WTC11 (cell line): ENCODE measurements at regions not wholly inside any gene's neighbourhood (a gene's known extent, or its start where the extent isn't known, plus 50 kb on each side); places are given as distances from the start of the nearest gene placed in this dataset.

ENCODE experiments used
- ATAC-seq: fragments of 200-7000 bp; cut with Tn5 transposase; 2 replicates; pipeline ENCODE4 v1.10.0; 2021; ENCODE audit warnings: mild to moderate bottlenecking, moderate library complexity
- CTCF ChIA-PET: fragments of 300-600 bp; sonication (Branson Sonifier 250); formaldehyde crosslinking; loops from one replicate; lab custom pipeline; 2021; ENCODE audit warnings: antibody characterized with exemption; lab: Charles Lee
- POLR2A ChIA-PET: fragments of 350-600 bp; sonication (Branson Sonifier 250); formaldehyde crosslinking; loops from one replicate; lab custom pipeline; 2021; ENCODE audit warnings: antibody characterized with exemption; lab: Charles Lee
- DNase-seq: peaks from one replicate; pipeline ENCODE4 v3.0.0; 2021; ENCODE audit warnings: low spot score
- H3K27ac Mint-ChIP-seq: 2 replicates; pipeline ENCODE4 v1.8.0; 2021; ENCODE audit warnings: mixed read lengths
- H3K27me3 Mint-ChIP-seq: 2 replicates; pipeline ENCODE4 v1.8.0; 2021; ENCODE audit warnings: low read depth, mild to moderate bottlenecking, moderate library complexity, mixed read lengths
- H3K36me3 Mint-ChIP-seq: 2 replicates; pipeline ENCODE4 v1.8.0; 2021; ENCODE audit warnings: mixed read lengths
- H3K4me1 Mint-ChIP-seq: 2 replicates; pipeline ENCODE4 v1.8.0; 2022; ENCODE audit warnings: mixed read lengths
- H3K4me3 Mint-ChIP-seq: 2 replicates; pipeline ENCODE4 v1.8.0; 2021; ENCODE audit warnings: mild to moderate bottlenecking, moderate library complexity, mixed read lengths
- H3K9me3 Mint-ChIP-seq: 2 replicates; pipeline ENCODE4 v1.8.0; 2021; ENCODE audit warnings: mixed read lengths
- ARID4B ChIP-seq: sonication (generic); formaldehyde crosslinking; IDR thresholded peaks from 2 replicates; pipeline ENCODE4 v1.8.0; 2023; ENCODE audit warnings: missing genetic modification reagents, mild to moderate bottlenecking, borderline replicate concordance
- ATF1 ChIP-seq: sonication (generic); formaldehyde crosslinking; IDR thresholded peaks from 2 replicates; pipeline ENCODE4 v1.8.1; 2023; ENCODE audit warnings: mild to moderate bottlenecking, moderate library complexity, missing genetic modification reagents
- ATF6 ChIP-seq: sonication (generic); formaldehyde crosslinking; IDR thresholded peaks from 2 replicates; pipeline ENCODE4 v1.8.1; 2023; ENCODE audit warnings: mild to moderate bottlenecking, missing genetic modification reagents
- E2F4 ChIP-seq: sonication (generic); formaldehyde crosslinking; IDR thresholded peaks from 2 replicates; pipeline ENCODE4 v1.8.1; 2022; ENCODE audit warnings: low read depth, mild to moderate bottlenecking, moderate library complexity, missing genetic modification reagents, borderline replicate concordance
- FOXJ3 ChIP-seq: sonication (generic); formaldehyde crosslinking; IDR thresholded peaks from 2 replicates; pipeline ENCODE4 v1.9.0; 2021; ENCODE audit warnings: missing genetic modification reagents, mild to moderate bottlenecking, borderline replicate concordance
- GABPB1 ChIP-seq: sonication (generic); formaldehyde crosslinking; IDR thresholded peaks from 2 replicates; pipeline ENCODE4 v1.8.1; 2023; ENCODE audit warnings: mild to moderate bottlenecking, missing genetic modification reagents
- JUN ChIP-seq: sonication (generic); formaldehyde crosslinking; IDR thresholded peaks from 2 replicates; pipeline ENCODE4 v1.8.0; 2023; ENCODE audit warnings: mild to moderate bottlenecking, missing genetic modification reagents
- NR1H2 ChIP-seq: sonication (generic); formaldehyde crosslinking; IDR thresholded peaks from 2 replicates; pipeline ENCODE4 v1.9.0; 2021; ENCODE audit warnings: mild to moderate bottlenecking, moderate library complexity, missing genetic modification reagents
- PRRX2 ChIP-seq: fragments of 250-450 bp; sonication (Bioruptor Pico); IDR thresholded peaks from 2 replicates; pipeline ENCODE4 v1.8.0; 2021; ENCODE audit warnings: mild to moderate bottlenecking
- TCF7 ChIP-seq: sonication (generic); formaldehyde crosslinking; IDR thresholded peaks from 2 replicates; pipeline ENCODE4 v1.8.0; 2022; ENCODE audit warnings: mild to moderate bottlenecking, low read depth, missing genetic modification reagents, moderate library complexity
- USF1 ChIP-seq: sonication (generic); formaldehyde crosslinking; IDR thresholded peaks from 2 replicates; pipeline ENCODE4 v1.8.0; 2022; ENCODE audit warnings: mild to moderate bottlenecking, missing genetic modification reagents
- ZNF121 ChIP-seq: sonication (generic); formaldehyde crosslinking; IDR thresholded peaks from 2 replicates; pipeline ENCODE4 v1.8.0; 2023; ENCODE audit warnings: missing genetic modification reagents
- ZNF138 ChIP-seq: sonication (generic); formaldehyde crosslinking; conservative IDR thresholded peaks from 2 replicates; pipeline ENCODE4 v1.8.1; 2022; ENCODE audit warnings: mild to moderate bottlenecking, moderate library complexity, missing genetic modification reagents
- ZNF219 ChIP-seq: sonication (generic); formaldehyde crosslinking; IDR thresholded peaks from 2 replicates; pipeline ENCODE4 v1.8.0; 2023; ENCODE audit warnings: missing genetic modification reagents, mild to moderate bottlenecking, borderline replicate concordance
- ZNF263 ChIP-seq: sonication (generic); formaldehyde crosslinking; IDR thresholded peaks from 2 replicates; pipeline ENCODE4 v1.8.1; 2022; ENCODE audit warnings: low read depth, mild to moderate bottlenecking, moderate library complexity, missing genetic modification reagents
- ZNF281 ChIP-seq: sonication (generic); formaldehyde crosslinking; IDR thresholded peaks from 2 replicates; pipeline ENCODE4 v1.8.0; 2023; ENCODE audit warnings: mild to moderate bottlenecking, missing genetic modification reagents
- ZNF423 ChIP-seq: fragments of 250-450 bp; sonication (Bioruptor Pico); IDR thresholded peaks from 2 replicates; pipeline ENCODE4 v2.1.2; 2022; ENCODE audit warnings: mild to moderate bottlenecking, moderate library complexity
- TF ChIP-seq, protein P1 (sequence below): sonication (generic); formaldehyde crosslinking; IDR thresholded peaks from 2 replicates; pipeline ENCODE4 v1.8.1; 2023; ENCODE audit warnings: mild to moderate bottlenecking, missing genetic modification reagents, borderline replicate concordance

GRCh38 chr5:2196416-2196815 lies 313.7 kb upstream of the IRX4 start:
- H3K4me3 Mint-ChIP-seq = no peak overlapping the region
- H3K36me3 Mint-ChIP-seq = peaks cover 20% of the 10 kb centered on the region
- no peak for TF ChIP-seq PRRX2 (CRISPR knock-in tag)
- TF ChIP-seq FOXJ3 (CRISPR knock-in tag) = no peak
- no peak for TF ChIP-seq ZNF138 (CRISPR knock-in tag)
- no peak for TF ChIP-seq ATF1 (CRISPR knock-in tag)
- TF ChIP-seq GABPB1 = no peak
- no peak for TF ChIP-seq ZNF263 (CRISPR knock-in tag)
- TF ChIP-seq JUN (CRISPR knock-in tag) = no peak
- TF ChIP-seq, protein P1, sequence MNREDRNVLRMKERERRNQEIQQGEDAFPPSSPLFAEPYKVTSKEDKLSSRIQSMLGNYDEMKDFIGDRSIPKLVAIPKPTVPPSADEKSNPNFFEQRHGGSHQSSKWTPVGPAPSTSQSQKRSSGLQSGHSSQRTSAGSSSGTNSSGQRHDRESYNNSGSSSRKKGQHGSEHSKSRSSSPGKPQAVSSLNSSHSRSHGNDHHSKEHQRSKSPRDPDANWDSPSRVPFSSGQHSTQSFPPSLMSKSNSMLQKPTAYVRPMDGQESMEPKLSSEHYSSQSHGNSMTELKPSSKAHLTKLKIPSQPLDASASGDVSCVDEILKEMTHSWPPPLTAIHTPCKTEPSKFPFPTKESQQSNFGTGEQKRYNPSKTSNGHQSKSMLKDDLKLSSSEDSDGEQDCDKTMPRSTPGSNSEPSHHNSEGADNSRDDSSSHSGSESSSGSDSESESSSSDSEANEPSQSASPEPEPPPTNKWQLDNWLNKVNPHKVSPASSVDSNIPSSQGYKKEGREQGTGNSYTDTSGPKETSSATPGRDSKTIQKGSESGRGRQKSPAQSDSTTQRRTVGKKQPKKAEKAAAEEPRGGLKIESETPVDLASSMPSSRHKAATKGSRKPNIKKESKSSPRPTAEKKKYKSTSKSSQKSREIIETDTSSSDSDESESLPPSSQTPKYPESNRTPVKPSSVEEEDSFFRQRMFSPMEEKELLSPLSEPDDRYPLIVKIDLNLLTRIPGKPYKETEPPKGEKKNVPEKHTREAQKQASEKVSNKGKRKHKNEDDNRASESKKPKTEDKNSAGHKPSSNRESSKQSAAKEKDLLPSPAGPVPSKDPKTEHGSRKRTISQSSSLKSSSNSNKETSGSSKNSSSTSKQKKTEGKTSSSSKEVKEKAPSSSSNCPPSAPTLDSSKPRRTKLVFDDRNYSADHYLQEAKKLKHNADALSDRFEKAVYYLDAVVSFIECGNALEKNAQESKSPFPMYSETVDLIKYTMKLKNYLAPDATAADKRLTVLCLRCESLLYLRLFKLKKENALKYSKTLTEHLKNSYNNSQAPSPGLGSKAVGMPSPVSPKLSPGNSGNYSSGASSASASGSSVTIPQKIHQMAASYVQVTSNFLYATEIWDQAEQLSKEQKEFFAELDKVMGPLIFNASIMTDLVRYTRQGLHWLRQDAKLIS (CRISPR knock-in tag) = no peak
- TF ChIP-seq ZNF281 (CRISPR knock-in tag) = no peak
- no peak for TF ChIP-seq NR1H2 (CRISPR knock-in tag)
- TF ChIP-seq ZNF219 = no peak
- no peak for TF ChIP-seq ZNF121 (CRISPR knock-in tag)
- TF ChIP-seq TCF7 = no peak
- no peak for TF ChIP-seq E2F4 (CRISPR knock-in tag)
- TF ChIP-seq ZNF423 (CRISPR knock-in tag) = no peak
- no peak for TF ChIP-seq ARID4B
- no peak for TF ChIP-seq ATF6
- no peak for TF ChIP-seq USF1 (CRISPR knock-in tag)
- no peaks in the 10 kb centered on the region for H3K27me3 Mint-ChIP-seq
- H3K9me3 Mint-ChIP-seq = peaks cover 26% of the 10 kb centered on the region
- no peak overlapping the region for H3K27ac Mint-ChIP-seq
- H3K4me1 Mint-ChIP-seq = no peaks in the 10 kb centered on the region
- ATAC-seq = no peak
- ChIA-PET CTCF (no interaction called here), POLR2A (no interaction called here)
- no peak for DNase-seq
